ENCODE measurements at regions not wholly inside any gene's neighbourhood (a gene's known extent, or its start where the extent isn't known, plus 50 kb on each side); places are given as distances from the start of the nearest gene placed in this dataset.

GRCh38 chr1:14499312-14500040 is 99.0 kb upstream of the KAZN start:
- TF ChIP-seq CTCF (conservative IDR thresholded peaks at IDR 0.05; ENCODE audit: control insufficient read depth, insufficient read depth, low read depth, low read length), result no peak
- DNase-seq (ENCODE audit: low read depth), result no peak
- H3K4me3 ChIP-seq (ENCODE audit: control insufficient read depth, low read depth, low read length), result no peak overlapping the region

- no peak for DNase-seq (ENCODE audit: low read depth)
- no peak overlapping the region for H3K4me3 ChIP-seq (ENCODE audit: control insufficient read depth, low read depth, low read length)
- no peak for TF ChIP-seq CTCF (conservative IDR thresholded peaks at IDR 0.05; ENCODE audit: control insufficient read depth, insufficient read depth, low read depth, low read length)
These were observed 98.4 kb upstream of the KAZN start for GRCh38 chr1:14500041-14500440.

- no peak for DNase-seq (ENCODE audit: low read depth)
- no peak for TF ChIP-seq CTCF (conservative IDR thresholded peaks at IDR 0.05; ENCODE audit: control insufficient read depth, insufficient read depth, low read depth, low read length)
- no peak overlapping the region for H3K4me3 ChIP-seq (ENCODE audit: control insufficient read depth, low read depth, low read length)
These were observed 97.6 kb upstream of the KAZN start for GRCh38 chr1:14500912-14501311.

DNA sequence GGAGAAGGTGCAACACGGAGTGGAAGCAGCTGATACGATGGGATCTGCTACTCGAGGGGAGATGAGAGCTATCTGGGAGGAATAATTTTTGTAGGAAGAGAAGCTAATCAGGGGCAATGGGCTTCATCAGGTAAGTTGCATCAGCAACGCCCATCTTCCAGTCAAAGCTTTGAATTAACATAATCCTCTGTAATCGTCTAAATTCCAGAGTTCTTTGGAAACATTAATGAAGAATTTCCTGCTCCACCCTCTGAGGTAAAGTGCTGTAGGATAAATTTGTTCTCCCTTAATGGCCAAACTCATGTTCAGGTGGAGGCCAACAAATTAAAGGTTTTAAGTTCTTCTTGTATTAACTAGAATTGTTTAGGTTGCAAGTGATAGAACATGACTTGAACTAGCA is 94.0 kb upstream of the KAZN start:
- no peak for TF ChIP-seq CTCF (conservative IDR thresholded peaks at IDR 0.05; ENCODE audit: control insufficient read depth, insufficient read depth, low read depth, low read length)
- no peak overlapping the region for H3K4me3 ChIP-seq (ENCODE audit: control insufficient read depth, low read depth, low read length)
- no peak for DNase-seq (ENCODE audit: low read depth)

GRCh38 chr1:14506471-14507255 is 91.8 kb upstream of the KAZN start:
- no peak for TF ChIP-seq CTCF (conservative IDR thresholded peaks at IDR 0.05; ENCODE audit: control insufficient read depth, insufficient read depth, low read depth, low read length)

GRCh38 chr1:14507262-14507661 is 91.2 kb upstream of the KAZN start:
- DNase-seq (ENCODE audit: low read depth), result no peak
- no peak for TF ChIP-seq CTCF (conservative IDR thresholded peaks at IDR 0.05; ENCODE audit: control insufficient read depth, insufficient read depth, low read depth, low read length)
- H3K4me3 ChIP-seq (ENCODE audit: control insufficient read depth, low read depth, low read length), result no peak overlapping the region

More at GRCh38 chr1:14506471-14507255, 91.8 kb upstream of the KAZN start:
- no peak overlapping the region for H3K4me3 ChIP-seq (ENCODE audit: control insufficient read depth, low read depth, low read length)
- no peak for DNase-seq (ENCODE audit: low read depth)
